ENCODE measurements at regions not wholly inside any gene's neighbourhood (a gene's known extent, or its start where the extent isn't known, plus 50 kb on each side); places are given as distances from the start of the nearest gene placed in this dataset.

GRCh38 chr10:36504758-36505157 is 620.6 kb upstream of the ANKRD30A start:
- H3K4me1 ChIP-seq: no peaks in the 10 kb centered on the region
- intact Hi-C loops (cut with DNase I): no loop called here
- no peaks in the 10 kb centered on the region for H3K36me3 ChIP-seq
- H3K27ac ChIP-seq: no peak overlapping the region
- no peak overlapping the region for H3K4me3 ChIP-seq
- no peaks in the 10 kb centered on the region for H3K9me3 ChIP-seq
- no peaks in the 10 kb centered on the region for H3K27me3 ChIP-seq
- DNase-seq (no peak), ATAC-seq (peak; percentile 38)
- no peak for TF ChIP-seq CTCF (IDR thresholded peaks at IDR 0.05)

GRCh38 chr10:36500266-36500665 is 625.1 kb upstream of the ANKRD30A start:
- peaks cover 0 to 3% of the 10 kb centered on the region in 2 donors for H3K9me3 ChIP-seq
- no peak for DNase-seq
- no peak for TF ChIP-seq CTCF (IDR thresholded peaks at IDR 0.05)
- H3K36me3 ChIP-seq: no peaks in the 10 kb centered on the region
- H3K4me3 ChIP-seq: no peak overlapping the region
- intact Hi-C loops (cut with DNase I): no loop called here
- H3K27me3 ChIP-seq: no peaks in the 10 kb centered on the region
- H3K4me1 ChIP-seq: no peaks in the 10 kb centered on the region
- no peak for ATAC-seq
- H3K27ac ChIP-seq: no peak overlapping the region

DNA sequence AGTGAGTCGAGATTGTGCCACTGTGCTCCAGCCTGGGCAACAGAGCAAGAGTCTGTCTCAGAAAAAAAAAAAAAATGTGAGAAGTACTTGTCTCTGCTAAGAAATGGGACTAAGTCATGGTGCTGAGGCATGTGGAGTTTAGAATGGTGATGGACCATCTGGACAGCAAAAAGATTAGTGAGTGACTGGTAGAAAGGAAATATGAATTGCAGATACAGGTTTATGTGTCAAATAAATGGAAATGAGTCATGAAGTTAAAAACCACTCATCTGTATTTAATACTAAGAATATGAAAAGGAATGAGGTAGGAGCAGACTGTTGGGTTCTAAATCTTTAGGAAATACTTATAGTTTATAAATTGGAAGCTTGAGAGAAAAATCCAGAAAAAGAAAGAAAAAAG is 625.7 kb upstream of the ANKRD30A start:
- DNase-seq: no peak
- no peak overlapping the region for H3K4me3 ChIP-seq
- intact Hi-C loops (cut with DNase I): no loop called here
- ATAC-seq: no peak
- H3K27me3 ChIP-seq: no peaks in the 10 kb centered on the region
- TF ChIP-seq CTCF (IDR thresholded peaks at IDR 0.05): no peak
- no peak overlapping the region for H3K27ac ChIP-seq
- H3K36me3 ChIP-seq: no peaks in the 10 kb centered on the region
- peaks cover 0 to 3% of the 10 kb centered on the region in 2 donors for H3K9me3 ChIP-seq
- H3K4me1 ChIP-seq: no peaks in the 10 kb centered on the region

- no peak for TF ChIP-seq CTCF (IDR thresholded peaks at IDR 0.05)
- intact Hi-C loops (cut with DNase I): no loop called here
- Histone ChIP-seq H3K4me1 (no peaks in the 10 kb centered on the region), H3K27ac (no peak overlapping the region), H3K36me3 (no peaks in the 10 kb centered on the region), H3K4me3 (no peak overlapping the region), H3K9me3 (peaks cover 0 to 3% of the 10 kb centered on the region in 2 donors), H3K27me3 (no peaks in the 10 kb centered on the region)
- ATAC-seq (no peak), DNase-seq (no peak)
Observed at GRCh38 chr10:36496758-36497157, 628.6 kb upstream of the ANKRD30A start.

GRCh38 chr10:36494371-36494770 is 631.0 kb upstream of the ANKRD30A start:
- H3K36me3 ChIP-seq: no peaks in the 10 kb centered on the region
- H3K4me1 ChIP-seq: no peaks in the 10 kb centered on the region
- no peak overlapping the region for H3K4me3 ChIP-seq
- ATAC-seq (peak; percentile 59), DNase-seq (no peak)
- H3K27ac ChIP-seq: no peak overlapping the region
- H3K9me3 ChIP-seq: peaks cover 0 to 2% of the 10 kb centered on the region in 2 donors
- H3K27me3 ChIP-seq: no peaks in the 10 kb centered on the region
- no peak for TF ChIP-seq CTCF (IDR thresholded peaks at IDR 0.05)
- intact Hi-C loops (cut with DNase I): no loop called here

Data from left lung (tissue), 4 donors.